ENCODE measurements at regions not wholly inside any gene's neighbourhood (a gene's known extent, or its start where the extent isn't known, plus 50 kb on each side); places are given as distances from the start of the nearest gene placed in this dataset.

DNA sequence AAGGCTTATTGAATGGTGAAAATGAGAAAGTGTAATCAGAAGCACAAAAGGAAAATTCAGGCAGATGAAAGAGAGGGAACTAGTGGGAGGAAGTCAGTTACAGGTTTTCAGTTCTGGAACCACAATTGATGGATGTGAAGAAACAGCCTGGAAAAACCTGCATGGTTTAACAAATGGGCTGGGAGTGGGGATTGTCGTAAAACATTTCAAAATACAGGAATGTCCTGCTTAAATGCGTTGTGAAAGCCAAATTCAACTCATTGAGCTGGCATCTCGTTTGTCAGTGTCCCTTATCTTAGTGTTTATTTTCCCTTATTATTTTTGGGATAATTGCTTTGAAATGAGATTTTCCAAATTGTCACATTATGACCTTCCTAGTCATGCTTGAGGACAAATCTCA is 106.5 kb upstream of the RFC3 start:
- TF ChIP-seq, protein P1, sequence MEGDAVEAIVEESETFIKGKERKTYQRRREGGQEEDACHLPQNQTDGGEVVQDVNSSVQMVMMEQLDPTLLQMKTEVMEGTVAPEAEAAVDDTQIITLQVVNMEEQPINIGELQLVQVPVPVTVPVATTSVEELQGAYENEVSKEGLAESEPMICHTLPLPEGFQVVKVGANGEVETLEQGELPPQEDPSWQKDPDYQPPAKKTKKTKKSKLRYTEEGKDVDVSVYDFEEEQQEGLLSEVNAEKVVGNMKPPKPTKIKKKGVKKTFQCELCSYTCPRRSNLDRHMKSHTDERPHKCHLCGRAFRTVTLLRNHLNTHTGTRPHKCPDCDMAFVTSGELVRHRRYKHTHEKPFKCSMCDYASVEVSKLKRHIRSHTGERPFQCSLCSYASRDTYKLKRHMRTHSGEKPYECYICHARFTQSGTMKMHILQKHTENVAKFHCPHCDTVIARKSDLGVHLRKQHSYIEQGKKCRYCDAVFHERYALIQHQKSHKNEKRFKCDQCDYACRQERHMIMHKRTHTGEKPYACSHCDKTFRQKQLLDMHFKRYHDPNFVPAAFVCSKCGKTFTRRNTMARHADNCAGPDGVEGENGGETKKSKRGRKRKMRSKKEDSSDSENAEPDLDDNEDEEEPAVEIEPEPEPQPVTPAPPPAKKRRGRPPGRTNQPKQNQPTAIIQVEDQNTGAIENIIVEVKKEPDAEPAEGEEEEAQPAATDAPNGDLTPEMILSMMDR (IDR thresholded peaks at IDR 0.05) = no peak
- no peak for TF ChIP-seq EZH2 (IDR thresholded peaks at IDR 0.05; ENCODE audit: borderline replicate concordance, insufficient read depth, low read depth, low read length, poor library complexity, severe bottlenecking)

All from B cell (primary cell).